ENCODE measurements at regions not wholly inside any gene's neighbourhood (a gene's known extent, or its start where the extent isn't known, plus 50 kb on each side); places are given as distances from the start of the nearest gene placed in this dataset.
A peak's percentile ranks its signal among the peaks of the same experiment; 100 is the strongest.

- no peaks in the 10 kb centered on the region for H3K9me3 ChIP-seq (replicated peaks in 1 of 2; ENCODE audit: control insufficient read depth in 1 of 2, insufficient read depth in 1 of 2, low read length in 2 of 2)
- H3K27ac Mint-ChIP-seq = no peak overlapping the region
- no peaks in the 10 kb centered on the region for H3K4me1 Mint-ChIP-seq
- intact Hi-C loops (cut with micrococcal nuclease) = no loop called here
- H3K4me1 ChIP-seq (ENCODE audit: control insufficient read depth in 1 of 2, insufficient read depth in 2 of 2, low read length in 2 of 2) = no peaks in the 10 kb centered on the region
- H3K9me3 Mint-ChIP-seq = peaks cover 0 to 13% (median 7%) of the 10 kb centered on the region in 7 donors
- peaks cover 20 to 40% (median 33%) of the 10 kb centered on the region in 3 donors for H3K27me3 Mint-ChIP-seq (ENCODE audit: low read depth in 3 of 3)
- WGBS (ENCODE audit: insufficient coverage) = 94% methylated on average over 3 of the region's 5 CpGs
- H3K4me3 Mint-ChIP-seq = no peak overlapping the region
- TF ChIP-seq, protein P1, sequence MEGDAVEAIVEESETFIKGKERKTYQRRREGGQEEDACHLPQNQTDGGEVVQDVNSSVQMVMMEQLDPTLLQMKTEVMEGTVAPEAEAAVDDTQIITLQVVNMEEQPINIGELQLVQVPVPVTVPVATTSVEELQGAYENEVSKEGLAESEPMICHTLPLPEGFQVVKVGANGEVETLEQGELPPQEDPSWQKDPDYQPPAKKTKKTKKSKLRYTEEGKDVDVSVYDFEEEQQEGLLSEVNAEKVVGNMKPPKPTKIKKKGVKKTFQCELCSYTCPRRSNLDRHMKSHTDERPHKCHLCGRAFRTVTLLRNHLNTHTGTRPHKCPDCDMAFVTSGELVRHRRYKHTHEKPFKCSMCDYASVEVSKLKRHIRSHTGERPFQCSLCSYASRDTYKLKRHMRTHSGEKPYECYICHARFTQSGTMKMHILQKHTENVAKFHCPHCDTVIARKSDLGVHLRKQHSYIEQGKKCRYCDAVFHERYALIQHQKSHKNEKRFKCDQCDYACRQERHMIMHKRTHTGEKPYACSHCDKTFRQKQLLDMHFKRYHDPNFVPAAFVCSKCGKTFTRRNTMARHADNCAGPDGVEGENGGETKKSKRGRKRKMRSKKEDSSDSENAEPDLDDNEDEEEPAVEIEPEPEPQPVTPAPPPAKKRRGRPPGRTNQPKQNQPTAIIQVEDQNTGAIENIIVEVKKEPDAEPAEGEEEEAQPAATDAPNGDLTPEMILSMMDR (IDR thresholded peaks at IDR 0.05) = no peak
- no peaks in the 10 kb centered on the region for H3K79me2 ChIP-seq (ENCODE audit: insufficient read depth, low read length)
- no peak overlapping the region for H2AFZ ChIP-seq (ENCODE audit: insufficient read depth, low read depth, low read length, poor library complexity, severe bottlenecking)
- H3K9ac ChIP-seq (ENCODE audit: insufficient read depth, low read length, poor library complexity, severe bottlenecking) = no peak overlapping the region
- H4K20me1 ChIP-seq (ENCODE audit: insufficient read depth, low read length) = no peaks in the 10 kb centered on the region
- no peaks in the 10 kb centered on the region for H3K36me3 Mint-ChIP-seq
- H3K4me2 ChIP-seq (replicated peaks; ENCODE audit: extremely low read depth, low read length, poor library complexity, severe bottlenecking) = no peak overlapping the region
- DNase-seq = no peak
- H3K4me3 ChIP-seq (replicated peaks in 1 of 3; ENCODE audit: low read depth in 2 of 3, low read length in 3 of 3) = no peak overlapping the region
- peaks cover 9 to 27% of the 10 kb centered on the region in 2 donors for H3K27me3 ChIP-seq (ENCODE audit: control insufficient read depth in 2 of 2, insufficient read depth in 2 of 2, low read length in 2 of 2)
- H3K27ac ChIP-seq (ENCODE audit: low read depth in 1 of 2, low read length in 2 of 2) = no peak overlapping the region
- H3K36me3 ChIP-seq (replicated peaks in 1 of 2; ENCODE audit: control insufficient read depth in 1 of 2, insufficient read depth in 2 of 2, low read length in 2 of 2) = no peaks in the 10 kb centered on the region
Observed at GRCh38 chr2:239687441-239687840, 286.6 kb upstream of the HDAC4 start.

DNA sequence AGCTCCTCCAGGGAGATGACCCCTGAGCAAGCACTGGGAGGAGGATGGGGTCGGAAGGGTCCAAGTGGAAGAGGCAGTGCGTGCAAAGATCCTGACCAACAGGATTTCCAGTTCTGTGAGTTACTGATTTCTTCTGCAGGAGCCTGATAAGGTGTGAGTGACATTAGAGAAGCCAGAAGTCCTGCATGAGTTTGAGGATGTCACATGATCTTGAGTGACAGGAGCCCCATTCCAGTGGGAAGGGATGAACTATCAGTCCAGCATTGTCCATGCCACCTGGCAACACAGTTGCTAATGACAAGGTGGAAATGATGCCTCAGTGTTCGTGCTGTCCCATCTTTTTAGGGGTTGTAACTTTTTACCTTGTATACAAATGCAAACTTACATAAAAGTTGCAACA is 285.1 kb upstream of the HDAC4 start:
- TF ChIP-seq, protein P1 (IDR thresholded peaks at IDR 0.05) = no peak
- no peaks in the 10 kb centered on the region for H3K4me1 ChIP-seq (ENCODE audit: control insufficient read depth in 1 of 2, insufficient read depth in 2 of 2, low read length in 2 of 2)

More for the DNA sequence above, 285.1 kb upstream of the HDAC4 start:
- Histone ChIP-seq H3K4me2 (replicated peaks; ENCODE audit: extremely low read depth, low read length, poor library complexity, severe bottlenecking) (no peak overlapping the region), H3K36me3 (replicated peaks in 1 of 2; ENCODE audit: control insufficient read depth in 1 of 2, insufficient read depth in 2 of 2, low read length in 2 of 2) (no peaks in the 10 kb centered on the region), H3K9me3 (replicated peaks in 1 of 2; ENCODE audit: control insufficient read depth in 1 of 2, insufficient read depth in 1 of 2, low read length in 2 of 2) (no peaks in the 10 kb centered on the region), H3K79me2 (ENCODE audit: insufficient read depth, low read length) (no peaks in the 10 kb centered on the region), H2AFZ (ENCODE audit: insufficient read depth, low read depth, low read length, poor library complexity, severe bottlenecking) (no peak overlapping the region), H3K9ac (ENCODE audit: insufficient read depth, low read length, poor library complexity, severe bottlenecking) (no peak overlapping the region), H3K4me3 (replicated peaks in 1 of 3; ENCODE audit: low read depth in 2 of 3, low read length in 3 of 3) (no peak overlapping the region), H3K27ac (ENCODE audit: low read depth in 1 of 2, low read length in 2 of 2) (no peak overlapping the region), H3K27me3 (ENCODE audit: control insufficient read depth in 2 of 2, insufficient read depth in 2 of 2, low read length in 2 of 2) (peaks cover 14 to 42% of the 10 kb centered on the region in 2 donors), H4K20me1 (ENCODE audit: insufficient read depth, low read length) (no peaks in the 10 kb centered on the region)
- Mint-ChIP-seq H3K27me3 (ENCODE audit: low read depth in 3 of 3) (peaks cover 26 to 46% (median 34%) of the 10 kb centered on the region in 3 donors), H3K4me3 (peak overlapping the region in 1 of 2 donors; percentile 66), H3K27ac (peak overlapping the region in 1 of 7 donors; percentile 20), H3K36me3 (no peaks in the 10 kb centered on the region), H3K9me3 (peaks cover 0 to 13% (median 7%) of the 10 kb centered on the region in 7 donors), H3K4me1 (no peaks in the 10 kb centered on the region)
- 0% methylated on average over 2 of the region's 3 CpGs for WGBS (ENCODE audit: insufficient coverage)
- DNase-seq = no peak
- intact Hi-C loops (cut with micrococcal nuclease) = no loop called here
